Renal cortex interstitium (tissue), 11 donors: ENCODE measurements at regions not wholly inside any gene's neighbourhood (a gene's known extent, or its start where the extent isn't known, plus 50 kb on each side); places are given as distances from the start of the nearest gene placed in this dataset.
A peak's percentile ranks its signal among the peaks of the same experiment; 100 is the strongest.
"Not testable (repeated sequence)": the region's sequence is repeated elsewhere in the genome, so short reads cannot be mapped to it uniquely, and the experiment has no call there.

Experiments
- DNase-seq, 11 donors: peaks; one replicate each; pipeline ENCODE4 v3.0.0-alpha.2; 2013; ENCODE audit warnings: low read depth in 9 of 11, low spot score in 4 of 11; ENCODE audit errors: extremely low read depth in 1 of 11

- no peak for DNase-seq
These were observed 163.5 kb downstream of the PRL start for GRCh38 chr6:22133357-22133756.

- no peak for DNase-seq
These were observed 162.5 kb downstream of the PRL start for GRCh38 chr6:22134308-22134707.

DNA sequence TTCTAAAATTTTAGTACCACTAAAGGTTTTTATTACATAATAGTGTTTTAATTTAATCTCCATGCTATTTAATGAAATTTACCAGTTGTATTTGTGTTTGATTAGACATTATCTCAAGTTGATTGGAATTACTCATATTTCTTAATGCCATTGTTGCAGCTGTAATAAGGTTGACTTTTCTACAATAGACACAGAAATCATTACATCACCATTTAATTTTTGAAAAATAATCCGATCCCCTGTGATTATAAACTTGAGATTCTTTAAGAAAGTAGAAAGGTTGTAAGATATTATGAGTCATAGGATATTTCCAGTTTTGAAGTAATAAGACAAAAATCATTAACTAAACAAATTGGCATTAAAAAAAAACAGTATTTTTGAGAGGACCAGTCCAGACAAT lies 161.4 kb downstream of the PRL start:
- no peak for DNase-seq

- DNase-seq: not testable (repeated sequence)
These were observed 156.1 kb downstream of the PRL start for GRCh38 chr6:22140736-22141135.

DNA sequence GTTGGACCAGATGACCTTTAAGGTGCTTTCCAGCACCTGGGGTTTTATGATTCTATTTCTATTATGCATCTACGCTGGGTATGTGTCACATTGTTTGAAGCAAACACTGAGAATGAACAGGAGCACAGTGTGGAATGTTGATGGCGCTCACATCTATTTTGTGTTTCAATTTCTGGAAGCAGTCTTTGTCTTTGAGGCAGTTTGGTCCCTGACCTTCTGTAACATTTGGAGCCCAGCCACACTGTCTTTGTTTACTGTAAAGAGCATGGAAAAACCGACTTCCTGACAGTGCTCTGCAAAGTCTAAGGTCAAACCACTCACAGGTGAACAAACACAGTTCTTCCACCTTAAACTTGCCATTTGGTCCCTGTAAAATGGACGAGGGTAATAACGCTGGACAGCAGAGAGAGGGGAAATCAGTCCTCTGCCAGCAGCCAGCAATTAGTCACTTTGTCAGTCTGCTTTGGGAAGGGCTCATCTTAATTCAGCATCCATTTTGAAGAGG lies 155.5 kb downstream of the PRL start:
- DNase-seq: peak in 2 of 11 donors; percentile 38 to 63

DNA sequence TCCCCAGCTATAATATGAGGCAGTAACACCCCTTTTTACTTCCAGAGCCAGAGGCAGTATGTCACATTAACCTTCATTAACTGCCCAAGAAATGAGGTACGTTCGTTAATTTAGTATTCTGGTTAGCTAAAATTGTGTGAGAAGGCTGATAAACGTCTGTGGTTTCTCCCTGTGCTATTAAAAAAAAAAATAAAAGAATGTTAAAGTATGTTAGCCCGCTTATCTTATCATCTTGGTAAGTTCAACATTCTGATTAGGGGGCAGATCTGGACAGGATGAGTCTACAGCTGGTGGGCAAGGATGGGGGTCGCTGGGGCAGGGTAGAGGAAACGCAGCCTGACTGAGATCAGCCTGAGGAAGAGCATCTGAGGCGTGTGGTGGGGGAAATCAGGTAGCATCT lies 154.0 kb downstream of the PRL start:
- no peak for DNase-seq

GRCh38 chr6:22145376-22145775 lies 151.5 kb downstream of the PRL start:
- no peak for DNase-seq

- DNase-seq: peak in 3 of 11 donors; percentile 42 to 63 (median 61)
These were observed 150.8 kb downstream of the PRL start for GRCh38 chr6:22145823-22146677.

DNA sequence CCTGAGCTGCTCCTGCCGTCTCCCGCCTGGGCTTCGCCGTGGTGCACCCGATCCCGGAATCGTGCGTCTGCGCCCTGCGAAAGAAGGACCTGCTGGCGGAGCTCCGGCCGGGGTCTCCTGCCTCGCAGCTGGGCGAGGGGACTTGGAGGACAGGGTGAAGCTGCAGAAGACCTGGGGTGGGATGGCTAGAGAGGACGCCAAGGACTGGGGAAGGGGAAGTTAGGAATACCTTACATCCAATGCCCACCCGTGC lies 150.2 kb downstream of the PRL start:
- DNase-seq: no peak

GRCh38 chr6:22146931-22147701 lies 149.7 kb downstream of the PRL start:
- DNase-seq: no peak

DNA sequence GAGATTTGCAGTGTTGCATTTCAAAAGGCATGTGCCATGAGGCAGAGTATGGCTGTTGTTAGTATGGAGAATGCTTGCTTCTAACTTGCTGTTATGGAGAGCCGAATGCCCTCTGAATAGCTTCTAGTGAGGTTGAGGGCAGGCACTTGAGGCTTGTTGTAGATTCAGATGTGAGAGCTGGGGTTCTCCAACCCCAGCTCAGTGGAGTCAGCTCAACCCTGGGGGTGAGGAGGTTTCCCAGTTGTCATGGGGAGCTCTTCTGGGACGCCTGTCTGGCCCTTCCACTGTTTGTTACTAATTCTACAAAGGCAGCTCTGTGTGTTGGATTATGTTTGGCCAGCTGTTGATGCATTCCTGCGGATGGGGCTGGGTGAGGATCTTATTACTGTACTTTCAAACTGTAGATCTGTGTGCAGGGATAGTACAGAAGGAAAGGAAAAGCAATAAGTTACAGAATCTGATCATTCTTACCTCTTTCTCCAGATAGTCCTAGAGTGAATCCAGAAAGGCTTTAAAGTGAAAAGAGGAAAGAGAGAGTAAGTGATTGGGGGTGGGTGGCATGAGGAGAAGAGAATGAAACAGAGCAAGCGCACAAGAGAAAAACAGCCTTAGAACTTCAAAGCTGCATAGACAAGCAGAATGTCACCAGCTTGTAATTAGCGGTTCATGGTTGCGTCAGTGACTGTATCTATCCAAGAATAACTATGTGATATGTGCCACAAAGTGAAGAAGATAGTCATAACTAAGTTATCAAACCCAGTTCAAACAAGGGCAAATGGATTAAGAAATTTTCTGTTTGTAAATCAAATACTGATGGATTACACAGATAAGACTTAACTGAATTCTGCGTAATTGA lies 148.7 kb downstream of the PRL start:
- peak in 9 of 11 donors; percentile 67 to 93 (median 84) for DNase-seq

DNA sequence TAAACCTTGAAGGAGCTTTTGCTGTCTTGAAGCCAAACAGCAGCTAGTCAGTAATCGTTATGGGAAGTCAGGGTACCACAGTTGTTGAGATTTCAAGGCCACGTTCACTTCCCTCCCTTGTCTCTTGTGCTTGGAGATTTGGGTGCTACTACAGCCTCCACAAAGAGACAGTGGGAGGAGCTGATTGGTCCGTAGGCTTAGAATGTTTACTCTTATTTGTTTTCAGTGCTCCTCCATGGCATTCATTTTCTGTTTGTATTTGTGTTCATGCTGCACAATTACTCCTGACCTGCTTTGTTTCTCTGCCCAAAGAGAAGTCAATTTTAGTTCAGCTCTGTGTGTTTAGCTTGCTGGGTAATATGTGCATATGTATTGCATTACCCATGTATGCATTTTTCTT lies 147.7 kb downstream of the PRL start:
- no peak for DNase-seq

GRCh38 chr6:22149501-22150367 lies 147.1 kb downstream of the PRL start:
- peak in 5 of 11 donors; percentile 58 to 81 (median 75) for DNase-seq

- DNase-seq: no peak
These were observed 146.3 kb downstream of the PRL start for GRCh38 chr6:22150368-22151035.

DNA sequence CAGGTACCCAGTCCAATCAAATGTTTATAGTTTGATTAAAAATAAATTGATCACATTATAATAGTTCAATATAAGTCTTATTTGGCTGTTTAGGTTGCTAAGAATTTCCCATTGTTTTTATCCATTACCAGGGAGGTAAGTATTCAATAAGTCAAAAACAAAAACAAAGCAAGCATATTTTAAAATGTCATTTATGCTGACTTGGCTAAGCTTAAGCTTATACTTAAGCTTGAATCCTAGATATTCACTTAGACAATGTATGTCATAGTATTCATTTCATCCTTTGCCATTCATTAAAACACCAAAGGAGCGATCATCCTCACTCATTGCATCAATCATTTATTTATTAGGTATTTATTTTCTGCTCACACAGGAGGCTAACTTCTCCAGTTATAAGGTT lies 144.9 kb downstream of the PRL start:
- no peak for DNase-seq

DNA sequence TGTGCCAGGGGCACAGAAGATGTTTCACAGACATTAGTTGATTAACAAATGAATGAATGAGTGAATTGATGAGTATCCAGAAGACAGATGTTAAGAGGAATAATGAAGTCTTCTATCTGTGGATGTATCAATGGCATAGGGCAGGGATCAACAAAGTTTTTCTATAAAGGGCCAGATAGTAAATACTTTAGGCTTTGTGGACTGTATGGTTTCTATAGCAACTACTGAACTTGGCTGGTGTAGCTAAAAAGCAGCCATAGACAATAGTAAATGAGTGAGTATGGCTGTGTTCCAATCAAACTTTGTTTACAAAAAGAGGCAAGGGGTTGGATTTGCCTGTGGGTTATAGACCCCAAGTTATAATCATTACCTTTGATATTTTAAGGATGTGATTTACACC lies 144.0 kb downstream of the PRL start:
- DNase-seq: no peak

- DNase-seq: no peak
These were observed 143.3 kb downstream of the PRL start for GRCh38 chr6:22153384-22154158.
